GM19099 (cell line): ENCODE measurements at regions not wholly inside any gene's neighbourhood (a gene's known extent, or its start where the extent isn't known, plus 50 kb on each side); places are given as distances from the start of the nearest gene placed in this dataset.

ENCODE experiments used
- POLR2A ChIP-seq: IDR thresholded peaks from 3 replicates; pipeline ENCODE4 v1.6.1; 2011; ENCODE audit warnings: low read depth; ENCODE audit not compliant: insufficient read length; ENCODE audit errors: extremely low read depth

DNA sequence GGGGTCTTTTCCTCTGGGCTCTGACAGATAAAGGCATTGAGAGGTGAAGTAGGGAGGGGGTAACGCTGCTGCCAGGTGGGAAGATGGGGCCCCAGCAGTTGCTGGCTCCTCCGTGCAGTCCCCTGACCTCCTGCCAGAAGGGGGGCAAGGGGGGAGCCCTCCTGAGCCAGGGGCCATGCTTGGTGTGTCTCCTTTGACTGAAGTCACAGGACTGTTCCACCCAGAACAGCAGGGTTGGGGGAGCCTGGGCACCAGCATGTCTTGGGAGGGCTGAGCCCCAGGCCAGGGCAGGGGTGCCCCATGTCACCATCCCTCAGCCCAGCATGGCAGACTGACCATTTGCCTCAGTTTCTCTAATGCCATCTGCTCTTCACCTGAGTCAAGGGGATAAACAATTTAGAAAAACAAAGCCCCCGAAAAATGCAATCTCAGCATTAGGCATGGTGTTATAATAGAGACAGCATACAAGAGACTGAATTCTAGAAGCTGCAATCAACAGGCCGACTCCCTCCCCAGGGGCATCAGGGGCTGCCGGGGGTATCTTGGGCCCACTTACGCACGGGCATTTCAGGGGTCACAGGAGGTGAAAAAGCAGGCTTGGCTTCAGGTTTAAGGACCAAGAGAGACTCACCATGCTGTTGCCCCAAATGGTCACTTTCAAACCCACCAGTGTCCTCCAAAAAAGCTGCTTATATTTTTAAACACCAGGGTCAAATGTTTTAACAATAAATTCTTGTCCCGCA is 108.6 kb upstream of the GPR26 start:
- no peak for TF ChIP-seq POLR2A

DNA sequence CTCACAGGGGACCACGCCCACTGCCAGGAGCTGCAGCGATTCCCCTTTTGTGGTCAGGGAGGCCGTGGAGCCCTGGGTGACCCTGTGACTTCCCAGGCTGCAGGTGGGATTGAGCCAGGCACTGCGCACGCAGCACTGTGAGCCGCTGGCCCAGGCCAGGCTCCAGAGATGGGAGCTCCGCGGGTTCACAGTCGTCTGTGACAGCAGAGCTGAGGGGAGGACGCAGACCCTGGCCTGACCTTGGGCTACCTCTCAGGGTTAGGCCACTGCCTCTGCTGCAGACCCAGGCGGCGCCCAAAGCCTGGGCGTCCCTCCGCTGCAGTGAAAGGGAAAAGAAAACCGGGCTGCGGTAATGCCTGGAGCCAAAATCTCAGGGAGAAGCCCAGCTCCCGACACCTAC is 107.5 kb upstream of the GPR26 start:
- no peak for TF ChIP-seq POLR2A

DNA sequence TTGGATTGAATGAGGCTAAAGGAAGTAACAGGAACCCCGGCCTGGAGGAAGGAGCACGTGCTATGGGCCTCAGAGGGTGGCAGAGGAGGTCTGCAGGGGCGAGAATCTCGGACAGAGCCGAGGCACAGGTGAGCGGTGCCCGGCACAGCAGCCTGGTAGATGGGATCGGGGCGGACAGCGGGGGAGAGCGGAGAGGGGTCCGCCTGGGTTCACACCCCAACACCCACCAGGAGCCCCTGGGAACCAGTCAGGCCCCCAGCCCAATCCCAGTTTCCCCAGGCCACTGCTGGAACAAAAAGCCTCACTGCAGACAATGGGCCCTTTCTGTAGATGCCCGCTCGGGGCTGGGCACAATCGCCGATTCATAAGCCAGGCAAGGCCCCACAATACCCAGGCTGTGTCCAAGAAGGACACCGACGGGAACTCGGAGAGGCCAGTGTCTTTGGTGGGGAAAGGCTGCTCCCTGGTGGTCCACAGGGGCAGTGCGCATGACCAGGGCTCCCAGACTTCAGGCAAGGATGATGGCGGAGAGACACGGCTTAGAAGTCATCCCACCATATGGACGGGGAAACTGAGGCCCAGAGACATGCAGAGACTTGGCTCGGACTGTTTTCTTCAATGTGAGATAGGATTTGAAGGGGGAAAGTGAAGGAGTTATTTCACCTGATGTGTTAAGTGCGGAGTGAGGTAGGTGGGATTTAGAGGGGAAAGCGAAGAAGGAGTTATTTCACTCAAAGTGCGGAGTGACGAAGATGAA is 106.9 kb upstream of the GPR26 start:
- no peak for TF ChIP-seq POLR2A

DNA sequence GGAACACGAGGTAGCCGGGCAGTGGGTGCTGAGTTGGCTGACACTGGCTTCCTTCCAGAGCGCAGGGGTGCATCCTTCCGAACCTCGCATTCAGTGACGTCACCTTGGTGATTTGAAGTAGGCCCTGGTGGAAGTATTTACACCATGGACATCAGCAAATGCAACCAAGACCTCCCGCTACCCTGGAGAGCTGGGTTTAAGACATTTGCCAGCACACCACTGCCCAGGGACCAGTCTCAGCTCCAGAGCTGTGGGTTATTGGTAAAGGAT is 106.4 kb upstream of the GPR26 start:
- no peak for TF ChIP-seq POLR2A

DNA sequence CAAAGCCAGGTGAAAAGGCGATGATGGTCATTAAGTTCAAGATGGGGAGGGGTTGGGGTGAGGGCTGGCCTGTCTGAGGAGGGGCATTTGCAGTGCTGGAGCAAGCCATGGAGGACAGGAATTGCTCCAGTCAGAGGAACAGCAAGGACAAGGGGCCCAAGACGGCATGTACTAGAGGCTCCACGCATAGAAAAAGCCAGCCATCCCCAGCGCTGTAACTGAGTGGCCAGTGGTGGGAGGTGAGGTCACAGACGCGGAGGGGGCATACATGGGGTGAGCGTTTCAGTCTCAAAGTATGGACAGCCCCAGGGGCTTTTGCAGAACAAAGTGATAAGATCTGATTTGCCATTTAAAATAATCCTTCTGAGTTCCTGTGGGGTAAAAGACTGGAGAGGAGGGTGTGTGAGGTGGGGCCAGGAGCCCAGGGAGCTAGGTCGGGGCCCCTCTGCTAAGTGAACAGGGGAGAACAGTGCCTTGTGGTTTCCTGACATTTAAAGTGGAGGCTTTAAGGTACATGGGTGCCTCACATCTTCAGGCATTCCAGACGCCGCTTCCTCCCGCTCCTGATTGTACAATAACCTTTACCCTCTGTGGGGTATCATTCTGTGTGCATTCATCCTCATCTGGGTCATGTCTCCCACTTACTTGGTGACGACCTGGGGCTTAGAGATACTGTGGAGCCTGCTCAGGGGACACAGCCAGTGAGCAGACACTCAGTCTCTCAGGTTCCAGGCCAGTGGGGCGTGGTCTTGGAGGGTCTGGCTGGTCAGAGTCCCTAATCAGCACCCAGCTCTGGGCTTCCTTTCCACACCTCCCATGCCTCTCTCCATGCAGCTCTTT is 105.6 kb upstream of the GPR26 start:
- TF ChIP-seq POLR2A: no peak

DNA sequence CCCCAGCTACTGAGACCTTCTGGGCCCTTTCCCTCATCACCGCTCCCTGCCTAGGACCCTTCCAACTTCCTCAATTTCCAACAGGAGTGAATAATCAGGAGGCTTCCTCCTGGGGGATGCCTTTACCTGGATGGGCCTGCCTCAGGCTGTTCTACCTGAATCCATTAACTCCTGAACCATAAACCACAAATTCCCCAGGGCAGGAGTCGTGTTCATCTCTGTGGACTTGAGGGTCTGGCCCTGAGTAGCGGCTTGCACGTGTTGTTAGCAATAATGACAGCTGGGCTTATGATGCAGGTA is 105.1 kb upstream of the GPR26 start:
- no peak for TF ChIP-seq POLR2A

DNA sequence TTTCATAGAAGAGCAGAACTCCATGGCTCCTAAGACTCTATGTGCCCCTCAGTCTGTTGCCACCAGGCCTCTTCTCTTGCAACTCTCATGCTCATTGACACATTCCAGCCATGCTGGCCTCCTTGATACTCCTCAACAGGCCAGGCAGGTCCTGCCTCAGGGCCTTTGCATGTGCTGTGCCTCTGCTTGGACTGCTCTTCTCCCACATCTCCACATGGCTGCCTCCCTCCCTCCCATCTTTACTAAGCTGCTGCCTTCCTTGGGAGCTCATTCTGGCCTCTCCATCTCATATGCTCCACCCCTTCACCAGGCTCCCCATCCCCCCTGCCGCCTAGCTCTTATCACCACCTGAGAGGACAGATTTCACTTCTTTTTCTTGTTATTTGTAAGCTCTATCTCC is 103.8 kb upstream of the GPR26 start:
- TF ChIP-seq POLR2A: no peak

DNA sequence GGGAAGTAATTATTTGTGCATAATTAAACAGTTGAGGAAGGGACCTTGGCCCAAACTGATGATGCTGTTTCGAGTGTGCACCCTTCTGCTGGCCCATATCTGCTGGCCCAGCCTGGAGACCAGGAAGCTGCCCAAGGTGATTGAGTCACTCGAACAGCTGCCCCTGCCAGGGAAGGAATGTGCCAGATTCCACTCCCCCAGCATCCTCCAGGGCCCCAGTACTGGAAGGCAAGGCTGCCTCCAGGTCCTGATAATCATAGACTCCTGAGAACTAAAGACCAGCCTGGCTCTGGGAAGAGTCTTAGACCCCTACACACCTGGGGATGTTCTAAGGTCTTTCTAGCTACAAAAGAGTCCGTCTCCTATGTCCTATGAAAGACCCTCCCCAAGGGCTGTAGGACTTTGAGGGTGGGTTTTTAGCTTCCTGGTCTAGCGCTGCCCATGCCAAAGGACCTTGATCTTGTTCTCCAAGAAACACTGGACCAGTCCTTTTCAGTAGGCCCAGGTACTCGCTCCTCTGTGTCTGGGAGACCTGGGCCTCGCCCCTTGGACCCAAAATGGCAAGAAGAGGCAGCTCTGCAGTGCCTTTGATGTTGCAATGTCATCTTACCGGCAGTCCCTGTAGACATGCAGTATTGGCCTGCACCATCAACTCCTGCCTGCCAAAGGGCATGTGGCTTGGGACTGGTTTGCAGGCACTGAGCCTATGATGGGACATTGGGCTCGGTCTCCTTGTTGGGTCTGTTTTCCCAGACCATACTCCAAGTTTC is 103.2 kb upstream of the GPR26 start:
- no peak for TF ChIP-seq POLR2A

DNA sequence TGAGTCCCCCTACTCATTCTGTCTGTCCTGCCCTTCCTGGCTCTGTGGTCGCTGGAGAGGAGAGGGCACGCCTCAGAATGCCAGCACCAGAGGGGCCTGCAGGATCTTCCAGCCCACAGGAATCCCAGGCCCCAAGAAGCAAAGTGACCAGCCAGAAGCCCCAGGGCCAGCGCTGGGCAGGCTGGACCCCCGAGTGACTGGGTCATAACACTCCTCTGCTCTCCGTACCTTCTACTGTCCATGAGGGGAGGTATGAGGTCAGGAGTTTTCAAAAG is 102.6 kb upstream of the GPR26 start:
- no peak for TF ChIP-seq POLR2A

DNA sequence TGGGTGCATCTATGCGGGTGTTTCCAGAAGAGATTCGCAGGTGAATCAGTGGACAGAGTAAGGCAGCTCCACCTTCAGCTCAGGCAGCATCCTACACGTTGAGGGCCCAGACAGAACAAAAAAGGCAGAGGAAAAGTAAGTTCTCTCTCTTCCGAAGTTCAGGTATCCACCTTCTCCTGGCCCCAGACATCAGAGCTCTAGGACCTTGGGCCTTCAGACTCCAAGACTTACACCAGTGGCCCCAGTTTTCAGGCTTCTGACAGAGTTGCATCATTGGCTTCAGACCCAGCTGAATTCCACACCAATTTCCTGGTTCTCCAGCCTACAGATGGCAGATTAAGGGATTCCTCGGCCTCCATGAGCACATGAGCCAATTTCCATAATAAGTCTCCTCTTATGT is 102.2 kb upstream of the GPR26 start:
- no peak for TF ChIP-seq POLR2A

DNA sequence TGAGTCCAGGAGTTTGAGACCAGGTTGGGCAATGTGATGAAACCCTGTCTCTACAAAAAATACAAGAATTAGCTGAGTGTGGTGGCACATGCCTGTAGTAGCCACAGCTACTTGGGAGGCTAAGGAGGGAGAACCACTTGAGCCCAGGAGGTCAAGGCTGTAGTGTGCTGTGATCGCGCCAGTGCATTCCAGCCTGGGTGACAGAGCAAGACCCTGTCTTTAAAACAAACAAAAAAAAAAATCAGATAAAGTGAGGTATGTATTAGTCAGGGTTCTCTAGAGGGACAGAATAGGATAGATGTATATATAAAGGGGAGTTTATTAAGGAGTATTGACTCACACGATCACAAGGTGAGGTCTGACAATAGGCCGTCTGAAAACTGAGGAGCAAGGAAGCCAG is 101.5 kb upstream of the GPR26 start:
- TF ChIP-seq POLR2A: no peak

DNA sequence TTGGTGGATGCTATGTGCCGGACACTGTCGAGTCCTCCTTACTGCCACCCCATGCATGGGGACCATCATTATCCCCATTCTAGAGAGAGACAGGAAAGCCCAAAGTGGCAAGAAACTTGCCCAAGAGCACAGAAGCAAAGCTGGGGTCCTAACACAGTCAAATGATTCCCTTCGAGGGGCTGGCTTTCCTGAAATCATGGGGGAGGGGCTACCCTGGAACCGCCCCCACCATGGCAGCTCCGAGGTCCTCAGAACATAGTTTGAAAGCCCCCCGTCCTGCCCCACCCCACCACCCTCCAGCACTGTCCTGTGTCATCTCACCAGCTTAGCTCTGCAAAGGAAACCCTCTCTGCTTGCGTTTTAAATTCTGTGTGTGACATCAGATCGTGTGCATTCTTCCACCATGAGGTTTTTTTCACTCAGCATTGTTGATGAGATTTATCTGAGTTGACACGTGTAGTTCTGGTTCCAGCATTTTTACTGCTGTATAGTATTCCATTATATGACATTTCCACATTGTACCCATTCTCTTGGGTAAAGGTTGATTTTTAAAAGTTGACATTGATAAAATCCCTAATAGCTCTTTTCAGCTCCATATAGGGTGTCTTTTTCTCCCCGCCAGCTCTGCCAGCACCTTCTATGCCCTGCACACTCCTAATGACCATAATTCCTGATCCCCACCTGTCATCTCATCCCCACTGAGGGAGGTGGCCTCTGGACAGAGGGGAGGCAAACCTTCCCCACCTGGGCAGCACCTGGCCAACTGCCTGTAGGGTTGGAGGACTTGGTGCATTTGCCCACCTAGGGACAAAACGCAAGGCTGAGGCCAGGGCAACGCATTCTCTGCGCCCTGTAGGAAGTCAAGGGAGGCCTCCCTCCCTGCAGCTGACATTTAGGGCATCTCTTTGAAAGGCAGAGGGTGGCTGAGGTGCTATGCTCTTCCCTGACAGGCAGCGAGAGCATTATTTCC is 100.2 kb upstream of the GPR26 start:
- TF ChIP-seq POLR2A: no peak

DNA sequence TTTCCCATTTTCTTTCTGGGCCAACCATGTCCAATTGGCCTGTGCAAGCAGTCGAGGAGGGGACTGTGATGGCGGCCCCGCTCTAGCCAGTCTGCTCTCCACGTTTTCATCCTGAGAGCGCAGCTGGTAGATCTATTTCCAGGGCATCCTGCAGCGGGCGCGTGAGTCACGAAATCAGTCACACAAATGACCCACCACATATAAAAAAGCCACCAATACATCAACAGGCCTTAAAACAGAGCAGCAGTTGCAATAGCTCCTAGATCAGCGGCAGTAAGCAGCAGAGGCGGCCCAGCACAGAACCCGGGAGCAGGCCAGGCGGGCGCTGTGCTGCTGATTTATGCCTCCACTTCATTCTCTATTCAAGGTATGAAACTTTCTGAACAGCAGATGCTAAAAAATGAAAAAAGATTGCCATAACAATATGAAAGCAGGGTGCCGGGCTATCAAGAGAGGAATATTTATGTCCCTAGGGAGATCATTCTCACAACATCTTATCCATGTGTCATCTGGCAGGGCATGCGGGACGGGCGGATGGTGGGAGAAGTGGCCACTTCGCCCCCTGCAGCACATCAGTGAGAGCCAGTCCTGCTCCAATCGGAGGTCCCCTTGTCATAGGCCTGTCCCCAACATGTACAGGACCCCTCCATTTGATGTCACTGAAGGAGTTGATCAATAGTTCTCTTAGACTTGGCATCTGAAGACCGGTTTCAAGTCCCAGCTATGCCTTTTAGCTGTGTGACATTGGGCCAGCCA is 98.0 kb upstream of the GPR26 start:
- no peak for TF ChIP-seq POLR2A

DNA sequence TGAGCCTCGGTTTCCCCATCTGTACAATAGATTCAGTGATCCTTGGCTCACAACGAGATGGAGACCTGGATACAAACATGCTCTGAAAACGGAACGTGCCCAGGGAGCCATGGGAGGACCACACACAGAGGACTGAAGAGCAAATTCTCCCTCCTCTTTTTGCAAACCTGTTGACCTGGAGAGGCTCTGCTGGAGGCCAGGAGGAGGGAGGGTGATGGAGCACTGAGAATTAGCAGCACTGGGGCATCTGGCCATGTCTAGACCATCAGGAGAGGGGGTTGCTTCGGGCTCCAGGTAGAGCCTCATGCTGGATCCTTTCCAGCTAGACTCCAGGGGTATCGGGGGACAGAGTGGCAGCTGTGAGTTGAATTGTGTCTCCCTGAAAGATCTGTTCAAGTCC is 97.4 kb upstream of the GPR26 start:
- no peak for TF ChIP-seq POLR2A
